DOHH2 (cell line): ENCODE measurements at regions not wholly inside any gene's neighbourhood (a gene's known extent, or its start where the extent isn't known, plus 50 kb on each side); places are given as distances from the start of the nearest gene placed in this dataset.

ENCODE experiments used
- CTCF ChIP-seq: fragments of 200-600 bp; sonication (generic); IDR thresholded peaks from one replicate; pipeline ENCODE4 v1.5.1; 2014; ENCODE audit warnings: antibody characterized with exemption, mild to moderate bottlenecking, low read depth, low read length; ENCODE audit not compliant: poor library complexity, severe bottlenecking
- EZH2phosphoT487 ChIP-seq: fragments of 200-600 bp; sonication (generic); IDR thresholded peaks from 2 replicates; pipeline ENCODE4 v1.6.1; 2017; ENCODE audit warnings: borderline replicate concordance, mild to moderate bottlenecking, antibody characterized with exemption, low read length, moderate library complexity, mixed read lengths

GRCh38 chr20:5675103-5676091 is 64.6 kb upstream of the GPCPD1 start:
- TF ChIP-seq CTCF, result no peak
- TF ChIP-seq EZH2phosphoT487, result no peak
